PC-9 (cell line): ENCODE measurements at regions not wholly inside any gene's neighbourhood (a gene's known extent, or its start where the extent isn't known, plus 50 kb on each side); places are given as distances from the start of the nearest gene placed in this dataset.

Source experiments
- BruUV-seq: library from RNA; stranded (reverse); fragments of 400-500 nt; replicated peaks from 2 replicates; lab custom pipeline; 2021; lab: Mats Ljungman, UMichigan
- CTCF ChIA-PET: fragments of 300-600 bp; sonication (Branson Sonifier 250); formaldehyde crosslinking; loops from one replicate; lab custom pipeline; 2022; ENCODE audit warnings: antibody characterized with exemption; lab: Charles Lee
- POLR2A ChIA-PET: fragments of 300-600 bp; sonication (Branson Sonifier 250); formaldehyde crosslinking; loops from one replicate; lab custom pipeline; 2022; ENCODE audit warnings: antibody characterized with exemption; ENCODE audit not compliant: unreplicated experiment; lab: Charles Lee
- DNase-seq, 2 experiments: peaks; one replicate each; pipeline versions ENCODE4 v3.0.0 to v3.0.0-alpha.2; 2015 to 2022; ENCODE audit warnings: mixed read lengths in 1 of 2
- H2AFZ ChIP-seq: fragments of 200-600 bp; sonication (generic); 2 replicates; pipeline ENCODE4 v1.8.1; 2017; ENCODE audit warnings: antibody characterized with exemption
- H3F3A ChIP-seq: fragments of 200-600 bp; sonication (generic); 2 replicates; pipeline ENCODE4 v1.8.1; 2017; ENCODE audit warnings: antibody characterized with exemption, mild to moderate bottlenecking, low read depth; ENCODE audit not compliant: insufficient read depth
- H3K27ac ChIP-seq: fragments of 200-600 bp; sonication (generic); 2 replicates; pipeline ENCODE4 v1.6.1; 2016; ENCODE audit warnings: mixed run types
- H3K27me3 ChIP-seq: fragments of 200-600 bp; sonication (generic); 2 replicates; pipeline ENCODE4 v1.6.1; 2016; ENCODE audit warnings: low read depth, mixed run types; ENCODE audit not compliant: insufficient read depth
- H3K36me3 ChIP-seq: fragments of 200-600 bp; sonication (generic); 2 replicates; pipeline ENCODE4 v1.6.1; 2016; ENCODE audit warnings: low read depth, mixed run types
- H3K4me1 ChIP-seq: fragments of 200-600 bp; sonication (generic); replicated peaks from 2 replicates; pipeline ENCODE4 v1.6.1; 2016; ENCODE audit warnings: mixed run types; ENCODE audit not compliant: insufficient read depth
- H3K4me2 ChIP-seq: fragments of 200-600 bp; sonication (generic); 2 replicates; pipeline ENCODE4 v1.6.1; 2017; ENCODE audit warnings: mixed run types
- H3K4me3 ChIP-seq: fragments of 200-600 bp; sonication (generic); 2 replicates; pipeline ENCODE4 v1.6.1; 2016; ENCODE audit warnings: mixed run types
- H3K79me2 ChIP-seq: fragments of 200-600 bp; sonication (generic); 2 replicates; pipeline ENCODE4 v1.6.1; 2017; ENCODE audit warnings: low read depth, mixed run types
- H3K9me2 ChIP-seq: fragments of 200-600 bp; sonication (generic); 2 replicates; pipeline ENCODE4 v1.8.1; 2017; ENCODE audit warnings: mild to moderate bottlenecking; ENCODE audit not compliant: insufficient read depth
- H3K9me3 ChIP-seq: fragments of 200-600 bp; sonication (generic); 2 replicates; pipeline ENCODE4 v1.8.1; 2016; ENCODE audit warnings: low read depth; ENCODE audit not compliant: insufficient read depth
- H4K20me1 ChIP-seq: fragments of 200-600 bp; sonication (generic); 2 replicates; pipeline ENCODE4 v1.8.1; 2017; ENCODE audit not compliant: insufficient read depth
- EZH2 ChIP-seq: fragments of 200-600 bp; sonication (generic); IDR thresholded peaks from 2 replicates; pipeline ENCODE4 v1.8.0; 2017; ENCODE audit warnings: antibody characterized with exemption, low read depth
- intact Hi-C: fragments of 100-400 bp; cut with micrococcal nuclease; formaldehyde crosslinking; loops from one replicate; pipeline ENCODE4 v1.10.0; 2022; ENCODE audit not compliant: unreplicated experiment
- TF ChIP-seq, protein P1 (sequence below): fragments of 200-600 bp; sonication (generic); conservative IDR thresholded peaks from 2 replicates; pipeline ENCODE4 v1.6.1; 2017; ENCODE audit warnings: mixed run types, antibody characterized with exemption, mild to moderate bottlenecking, moderate library complexity

GRCh38 chr6:9901376-9901775, 513.5 kb downstream of the TFAP2A start:
- TF ChIP-seq EZH2, result no peak
- Histone ChIP-seq H3K27ac (no peak overlapping the region), H3K27me3 (no peaks in the 10 kb centered on the region), H3K4me1 (no peaks in the 10 kb centered on the region), H3K4me2 (no peak overlapping the region), H3K4me3 (no peak overlapping the region), H3K9me3 (no peaks in the 10 kb centered on the region), H3F3A (no peaks in the 10 kb centered on the region), H2AFZ (no peak overlapping the region), H3K9me2 (no peaks in the 10 kb centered on the region), H3K36me3 (no peaks in the 10 kb centered on the region), H3K79me2 (no peaks in the 10 kb centered on the region), H4K20me1 (no peaks in the 10 kb centered on the region)
- intact Hi-C loops, result no loop called here
- POLR2A ChIA-PET, result interaction anchor here (0.7 kb wide), 1 partner anchor 1109 kb away, joined by 3 read pairs; no protein-coding TSS in a partner anchor
- no TSS peak for BruUV-seq
- CTCF ChIA-PET, result no interaction called here
- no peak for DNase-seq

DNA sequence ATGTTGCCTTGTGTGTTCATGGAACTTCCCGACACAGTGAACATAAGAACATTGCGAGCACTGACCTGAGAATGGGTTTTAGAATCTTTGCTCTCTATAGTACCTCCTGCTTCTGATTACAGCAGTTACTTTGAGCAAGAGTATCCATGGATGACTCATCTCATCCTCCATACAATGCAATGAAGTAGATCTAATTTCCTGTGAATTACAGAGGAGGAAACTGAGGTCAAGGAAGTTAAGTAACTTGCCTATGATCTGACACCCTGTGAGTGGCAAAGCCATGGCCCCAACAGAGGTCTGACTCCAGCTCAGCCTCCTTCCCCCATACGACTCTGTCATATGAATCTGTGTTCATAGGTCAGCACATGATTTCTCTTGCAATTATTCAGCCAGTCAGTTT, 518.1 kb downstream of the TFAP2A start:
- no TSS peak for BruUV-seq
- Histone ChIP-seq H3K27me3 (no peaks in the 10 kb centered on the region), H3K4me1 (no peaks in the 10 kb centered on the region), H3K9me2 (no peaks in the 10 kb centered on the region), H3K79me2 (no peaks in the 10 kb centered on the region), H3K36me3 (no peaks in the 10 kb centered on the region), H3K9me3 (no peaks in the 10 kb centered on the region), H3K27ac (no peak overlapping the region), H4K20me1 (no peaks in the 10 kb centered on the region), H3K4me2 (no peak overlapping the region), H3F3A (no peaks in the 10 kb centered on the region), H2AFZ (no peak overlapping the region), H3K4me3 (no peak overlapping the region)
- POLR2A ChIA-PET, result no interaction called here
- no peak for DNase-seq
- intact Hi-C loops, result no loop called here
- CTCF ChIA-PET, result no interaction called here
- no peak for TF ChIP-seq EZH2
- TF ChIP-seq, protein P1, sequence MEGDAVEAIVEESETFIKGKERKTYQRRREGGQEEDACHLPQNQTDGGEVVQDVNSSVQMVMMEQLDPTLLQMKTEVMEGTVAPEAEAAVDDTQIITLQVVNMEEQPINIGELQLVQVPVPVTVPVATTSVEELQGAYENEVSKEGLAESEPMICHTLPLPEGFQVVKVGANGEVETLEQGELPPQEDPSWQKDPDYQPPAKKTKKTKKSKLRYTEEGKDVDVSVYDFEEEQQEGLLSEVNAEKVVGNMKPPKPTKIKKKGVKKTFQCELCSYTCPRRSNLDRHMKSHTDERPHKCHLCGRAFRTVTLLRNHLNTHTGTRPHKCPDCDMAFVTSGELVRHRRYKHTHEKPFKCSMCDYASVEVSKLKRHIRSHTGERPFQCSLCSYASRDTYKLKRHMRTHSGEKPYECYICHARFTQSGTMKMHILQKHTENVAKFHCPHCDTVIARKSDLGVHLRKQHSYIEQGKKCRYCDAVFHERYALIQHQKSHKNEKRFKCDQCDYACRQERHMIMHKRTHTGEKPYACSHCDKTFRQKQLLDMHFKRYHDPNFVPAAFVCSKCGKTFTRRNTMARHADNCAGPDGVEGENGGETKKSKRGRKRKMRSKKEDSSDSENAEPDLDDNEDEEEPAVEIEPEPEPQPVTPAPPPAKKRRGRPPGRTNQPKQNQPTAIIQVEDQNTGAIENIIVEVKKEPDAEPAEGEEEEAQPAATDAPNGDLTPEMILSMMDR, result no peak

DNA sequence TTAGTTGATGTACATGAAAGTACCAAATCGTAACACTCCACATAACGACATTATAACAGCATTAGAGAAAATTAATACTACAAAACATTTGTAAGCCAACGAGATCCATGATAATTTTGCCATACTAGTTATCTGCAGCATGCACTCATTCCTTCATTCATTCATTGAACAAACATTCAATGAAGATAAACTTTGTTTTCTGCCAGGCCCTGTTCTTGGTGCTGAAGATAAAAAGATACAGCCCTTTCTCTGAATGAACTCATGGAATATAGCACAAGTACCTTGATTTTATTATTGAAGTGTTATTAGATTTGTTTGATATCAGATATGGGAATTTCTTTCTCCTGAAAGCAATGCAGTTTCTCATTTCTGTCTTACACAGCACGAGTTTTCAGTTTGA, 524.0 kb downstream of the TFAP2A start:
- Histone ChIP-seq H3K9me3 (no peaks in the 10 kb centered on the region), H3K36me3 (no peaks in the 10 kb centered on the region), H3K4me3 (no peak overlapping the region), H3F3A (no peaks in the 10 kb centered on the region), H3K79me2 (no peaks in the 10 kb centered on the region), H4K20me1 (no peaks in the 10 kb centered on the region), H2AFZ (no peak overlapping the region), H3K4me2 (no peak overlapping the region), H3K27ac (no peak overlapping the region), H3K9me2 (no peaks in the 10 kb centered on the region), H3K27me3 (no peaks in the 10 kb centered on the region), H3K4me1 (no peaks in the 10 kb centered on the region)
- no peak for DNase-seq
- TF ChIP-seq, protein P1, result no peak
- no peak for TF ChIP-seq EZH2
- POLR2A ChIA-PET, result no interaction called here
- intact Hi-C loops, result no loop called here
- CTCF ChIA-PET, result no interaction called here
- no TSS peak for BruUV-seq

DNA sequence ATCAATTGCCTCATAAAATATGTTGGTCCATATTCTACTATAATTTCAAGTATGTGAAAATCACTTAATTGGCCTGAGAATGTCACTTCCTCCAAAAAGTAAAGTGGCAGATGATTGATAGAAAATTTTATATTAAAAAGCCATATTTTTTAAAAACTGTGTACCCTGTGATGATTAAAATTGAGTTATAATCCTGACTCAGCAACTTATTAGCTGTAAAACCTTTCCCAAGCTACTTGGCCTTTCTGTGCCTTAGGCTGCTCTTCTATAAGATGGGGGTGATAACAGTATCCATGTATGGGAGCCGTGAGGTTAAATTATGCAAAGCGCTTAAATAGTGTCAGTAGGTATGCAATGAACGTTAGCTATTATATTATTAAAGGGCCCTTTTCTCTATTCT, 524.4 kb downstream of the TFAP2A start:
- TF ChIP-seq, protein P1, result no peak
- no peak for TF ChIP-seq EZH2
- no peak overlapping the region for H3K4me2 ChIP-seq
- BruUV-seq, result no TSS peak
- no peak overlapping the region for H3K4me3 ChIP-seq
- no peaks in the 10 kb centered on the region for H4K20me1 ChIP-seq
- ChIA-PET POLR2A (no interaction called here), CTCF (no interaction called here)
- H3K4me1 ChIP-seq, result no peaks in the 10 kb centered on the region
- no peaks in the 10 kb centered on the region for H3F3A ChIP-seq
- no peaks in the 10 kb centered on the region for H3K9me3 ChIP-seq
- H3K79me2 ChIP-seq, result no peaks in the 10 kb centered on the region
- DNase-seq, result no peak
- no peaks in the 10 kb centered on the region for H3K27me3 ChIP-seq
- intact Hi-C loops, result no loop called here
- no peak overlapping the region for H3K27ac ChIP-seq
- H3K9me2 ChIP-seq, result no peaks in the 10 kb centered on the region
- H2AFZ ChIP-seq, result no peak overlapping the region
- H3K36me3 ChIP-seq, result no peaks in the 10 kb centered on the region
